Brain microvascular endothelial cell (primary cell): ENCODE measurements at regions not wholly inside any gene's neighbourhood (a gene's known extent, or its start where the extent isn't known, plus 50 kb on each side); places are given as distances from the start of the nearest gene placed in this dataset.
"Not testable (repeated sequence)": the region's sequence is repeated elsewhere in the genome, so short reads cannot be mapped to it uniquely, and the experiment has no call there.

Experiments
- DNase-seq: peaks from one replicate; pipeline ENCODE4 v3.0.0-alpha.2; 2020
- H3K27ac ChIP-seq: fragments of 250-450 bp; sonication (Bioruptor Pico); 2 replicates; pipeline ENCODE4 v1.5.1; 2020; ENCODE audit warnings: mild to moderate bottlenecking, moderate library complexity
- H3K27me3 ChIP-seq: fragments of 250-450 bp; sonication (Bioruptor Pico); replicated peaks from 2 replicates; pipeline ENCODE4 v1.5.1; 2020; ENCODE audit warnings: mild to moderate bottlenecking
- H3K36me3 ChIP-seq: fragments of 250-450 bp; sonication (Bioruptor Pico); replicated peaks from 2 replicates; pipeline ENCODE4 v1.5.1; 2020; ENCODE audit warnings: mild to moderate bottlenecking
- H3K4me3 ChIP-seq: 2 replicates; pipeline ENCODE4 v1.5.1; 2011; ENCODE audit warnings: low read depth, mild to moderate bottlenecking, control low read depth, low read length, moderate library complexity
- in situ Hi-C: cut with HindIII; loops from 2 replicates; pipeline ENCODE4 v1.10.0; 2017; ENCODE audit warnings: low sequenced_read_pairs, low pct_ligation_motif_present
- TF ChIP-seq, protein P1 (sequence below): IDR thresholded peaks from 2 replicates; pipeline ENCODE4 v1.5.1; 2011; ENCODE audit warnings: low read depth, mild to moderate bottlenecking, moderate library complexity, low read length, control low read depth, inconsistent platforms; ENCODE audit errors: missing control alignments

DNA sequence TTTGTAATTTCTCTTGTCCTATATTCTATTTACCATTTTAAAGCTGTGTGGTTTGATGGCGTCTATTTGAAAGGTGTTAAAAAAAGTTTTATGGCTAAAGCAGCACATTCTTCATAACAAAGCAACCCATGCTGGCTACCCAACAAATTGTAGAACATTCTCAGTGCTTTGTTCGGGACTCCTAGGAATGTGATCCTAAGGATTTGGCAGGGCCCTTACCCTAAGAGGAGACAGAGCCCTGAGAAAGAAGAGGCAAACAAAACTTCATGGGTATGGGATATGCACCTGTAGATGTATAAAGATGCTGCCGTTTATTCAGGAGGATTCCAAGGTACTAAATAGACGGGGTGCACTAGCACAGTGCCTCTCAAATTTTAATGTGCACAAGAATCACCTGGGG lies 370.8 kb upstream of the DIPK2B start:
- TF ChIP-seq, protein P1, sequence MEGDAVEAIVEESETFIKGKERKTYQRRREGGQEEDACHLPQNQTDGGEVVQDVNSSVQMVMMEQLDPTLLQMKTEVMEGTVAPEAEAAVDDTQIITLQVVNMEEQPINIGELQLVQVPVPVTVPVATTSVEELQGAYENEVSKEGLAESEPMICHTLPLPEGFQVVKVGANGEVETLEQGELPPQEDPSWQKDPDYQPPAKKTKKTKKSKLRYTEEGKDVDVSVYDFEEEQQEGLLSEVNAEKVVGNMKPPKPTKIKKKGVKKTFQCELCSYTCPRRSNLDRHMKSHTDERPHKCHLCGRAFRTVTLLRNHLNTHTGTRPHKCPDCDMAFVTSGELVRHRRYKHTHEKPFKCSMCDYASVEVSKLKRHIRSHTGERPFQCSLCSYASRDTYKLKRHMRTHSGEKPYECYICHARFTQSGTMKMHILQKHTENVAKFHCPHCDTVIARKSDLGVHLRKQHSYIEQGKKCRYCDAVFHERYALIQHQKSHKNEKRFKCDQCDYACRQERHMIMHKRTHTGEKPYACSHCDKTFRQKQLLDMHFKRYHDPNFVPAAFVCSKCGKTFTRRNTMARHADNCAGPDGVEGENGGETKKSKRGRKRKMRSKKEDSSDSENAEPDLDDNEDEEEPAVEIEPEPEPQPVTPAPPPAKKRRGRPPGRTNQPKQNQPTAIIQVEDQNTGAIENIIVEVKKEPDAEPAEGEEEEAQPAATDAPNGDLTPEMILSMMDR = no peak
- in situ Hi-C loops = no loop called here
- H3K27ac ChIP-seq = no peak overlapping the region
- DNase-seq = no peak
- H3K4me3 ChIP-seq = no peak overlapping the region
- no peaks in the 10 kb centered on the region for H3K27me3 ChIP-seq
- H3K36me3 ChIP-seq = no peaks in the 10 kb centered on the region

DNA sequence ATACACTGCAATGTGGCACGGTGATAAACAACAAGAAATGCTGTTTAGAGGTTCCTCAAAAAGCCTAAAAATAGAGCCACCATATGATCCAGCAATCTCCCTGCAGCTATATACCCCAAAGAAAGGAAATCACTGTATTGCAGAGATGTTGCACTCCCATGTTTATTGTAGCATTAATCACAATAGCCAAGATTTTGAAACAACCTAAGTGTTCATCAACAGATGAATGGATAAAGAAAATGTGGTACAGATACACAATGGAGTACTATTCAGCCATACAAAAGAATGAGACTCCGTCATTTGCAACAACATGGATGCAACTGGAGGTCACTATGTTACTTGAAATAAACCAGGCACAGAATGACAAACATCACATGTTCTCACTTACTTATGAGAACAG lies 365.8 kb upstream of the DIPK2B start:
- Histone ChIP-seq H3K27ac (no peak overlapping the region), H3K4me3 (no peak overlapping the region), H3K36me3 (no peaks in the 10 kb centered on the region), H3K27me3 (no peaks in the 10 kb centered on the region)
- in situ Hi-C loops = no loop called here
- no peak for DNase-seq
- TF ChIP-seq, protein P1 = no peak

DNA sequence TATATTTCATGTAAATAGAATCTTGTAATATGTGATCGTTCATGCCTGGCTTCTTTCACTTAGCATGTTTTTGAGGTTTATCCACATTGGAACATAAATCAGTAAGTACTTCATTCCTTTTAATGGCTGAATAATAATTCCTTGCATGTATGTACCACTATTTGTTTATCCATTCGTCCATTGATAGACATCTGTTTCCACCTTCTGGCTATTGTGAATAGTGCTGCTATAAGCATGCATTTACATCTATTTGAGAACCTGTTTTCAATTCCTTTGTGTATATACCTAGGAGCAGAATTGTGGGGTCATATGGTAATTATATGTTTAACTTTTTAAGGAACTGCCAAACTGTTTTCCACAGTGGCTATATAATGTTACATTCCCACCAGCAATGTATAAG lies 356.7 kb upstream of the DIPK2B start:
- no peaks in the 10 kb centered on the region for H3K36me3 ChIP-seq
- H3K4me3 ChIP-seq = no peak overlapping the region
- TF ChIP-seq, protein P1 = no peak
- H3K27ac ChIP-seq = no peak overlapping the region
- in situ Hi-C loops = no loop called here
- DNase-seq = no peak
- H3K27me3 ChIP-seq = no peaks in the 10 kb centered on the region

DNA sequence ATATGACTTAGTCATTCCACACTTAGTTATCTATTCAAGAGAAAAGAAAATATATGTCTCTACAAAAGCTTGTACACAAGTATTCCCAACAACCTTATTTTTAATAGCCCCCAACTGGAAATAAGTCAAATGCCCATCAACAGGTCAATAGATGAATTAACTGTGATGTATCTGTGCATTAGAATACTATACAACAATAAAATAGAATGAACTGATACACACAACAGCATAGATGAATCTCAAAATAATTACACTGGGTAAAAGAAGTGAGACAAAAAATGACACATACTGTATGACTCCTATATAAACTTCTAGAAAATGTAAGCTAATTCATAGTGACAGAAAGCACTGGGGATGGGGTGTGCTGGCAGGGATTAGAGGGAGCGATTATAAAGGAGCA lies 354.1 kb upstream of the DIPK2B start:
- Histone ChIP-seq H3K27ac (no peak overlapping the region), H3K36me3 (no peaks in the 10 kb centered on the region), H3K27me3 (no peaks in the 10 kb centered on the region), H3K4me3 (no peak overlapping the region)
- TF ChIP-seq, protein P1 = no peak
- in situ Hi-C loops = no loop called here
- DNase-seq = no peak

DNA sequence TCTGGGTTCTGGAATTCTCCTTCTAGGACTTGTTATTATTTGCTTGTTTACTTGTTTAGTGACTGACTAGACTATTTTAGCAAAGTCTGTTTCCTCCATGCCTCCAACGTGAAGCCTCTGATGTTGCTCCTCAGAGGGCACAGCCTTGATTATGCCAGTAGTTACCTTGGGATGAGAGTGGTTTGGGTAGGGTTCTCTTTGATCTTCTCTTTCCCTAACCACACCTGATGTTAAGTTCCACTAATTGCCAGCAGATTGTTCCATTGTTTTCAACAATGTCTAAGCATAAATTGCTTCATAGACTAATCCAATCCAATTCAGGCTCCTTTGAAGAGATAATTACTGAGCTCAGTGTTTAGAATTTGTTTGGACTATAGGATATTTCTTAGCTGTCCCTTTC lies 352.7 kb upstream of the DIPK2B start:
- H3K27me3 ChIP-seq = no peaks in the 10 kb centered on the region
- no peak overlapping the region for H3K4me3 ChIP-seq
- in situ Hi-C loops = no loop called here
- no peaks in the 10 kb centered on the region for H3K36me3 ChIP-seq
- TF ChIP-seq, protein P1 = no peak
- no peak for DNase-seq
- H3K27ac ChIP-seq = no peak overlapping the region

DNA sequence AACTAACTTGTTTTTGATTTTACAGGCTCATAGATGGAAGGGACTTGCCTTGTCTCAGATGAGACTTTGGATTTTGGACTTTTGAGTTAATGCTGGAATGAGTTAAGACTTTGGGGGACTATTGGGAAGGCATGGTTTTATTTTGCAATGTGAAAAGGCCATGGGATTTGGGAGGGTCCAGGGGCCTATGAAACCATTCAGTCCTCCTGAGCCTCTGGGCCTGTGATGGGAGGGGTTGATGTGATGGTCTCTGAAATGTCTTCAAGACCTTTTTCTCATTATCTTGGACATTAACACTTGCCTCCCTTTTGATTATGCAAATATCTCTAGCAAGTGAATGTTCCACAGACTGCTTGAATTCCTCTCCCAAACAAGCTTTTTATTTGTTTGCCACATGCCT lies 346.0 kb upstream of the DIPK2B start:
- H3K4me3 ChIP-seq, H3K27ac ChIP-seq, in situ Hi-C loops, DNase-seq, H3K36me3 ChIP-seq, H3K27me3 ChIP-seq: not testable (repeated sequence)
